Mammary epithelial cell (primary cell): ENCODE measurements at regions not wholly inside any gene's neighbourhood (a gene's known extent, or its start where the extent isn't known, plus 50 kb on each side); places are given as distances from the start of the nearest gene placed in this dataset.

ENCODE experiments used
- CTCF ChIP-seq, 2 donors: IDR thresholded peaks in 1 of 2; conservative IDR thresholded peaks in 1 of 2; 2 replicates each; pipeline ENCODE4 v1.5.1; 2011 to 2012; ENCODE audit warnings: inconsistent platforms in 2 of 2, low read length in 2 of 2, mild to moderate bottlenecking in 2 of 2, control low read depth in 1 of 2, low read depth in 1 of 2; ENCODE audit not compliant: insufficient read depth in 1 of 2; ENCODE audit errors: extremely low read depth in 1 of 2
- EZH2 ChIP-seq: IDR thresholded peaks from 2 replicates; pipeline ENCODE4 v1.6.1; 2012; ENCODE audit warnings: low read length, inconsistent platforms, borderline replicate concordance

GRCh38 chr9:21543187-21543586 is 61.1 kb upstream of the IFNE start:
- TF ChIP-seq CTCF (conservative IDR thresholded peaks at IDR 0.05 in 1 of 2, IDR thresholded peaks at IDR 0.05 in 1 of 2; ENCODE audit: extremely low read depth in 1 of 2, insufficient read depth in 1 of 2, low read depth in 1 of 2, low read length in 2 of 2) (no peak), EZH2 (no peak)
